ENCODE measurements at regions not wholly inside any gene's neighbourhood (a gene's known extent, or its start where the extent isn't known, plus 50 kb on each side); places are given as distances from the start of the nearest gene placed in this dataset.

GRCh38 chrX:63466690-63467089 is 115.6 kb upstream of the SPIN4 start:
- TF ChIP-seq CTCF (IDR thresholded peaks at IDR 0.05), result no peak
- TF ChIP-seq POLR2A (IDR thresholded peaks at IDR 0.05), result no peak

Data from thyroid gland (tissue), 4 donors.